HG03175 (cell line): ENCODE measurements at regions not wholly inside any gene's neighbourhood (a gene's known extent, or its start where the extent isn't known, plus 50 kb on each side); places are given as distances from the start of the nearest gene placed in this dataset.
"Not testable (repeated sequence)": the region's sequence is repeated elsewhere in the genome, so short reads cannot be mapped to it uniquely, and the experiment has no call there.

Experiments
- ATAC-seq: cut with Tn5 transposase; IDR thresholded peaks from one replicate; pipeline ENCODE4 v1.9.1; 2021; ENCODE audit warnings: mild to moderate bottlenecking, moderate library complexity; ENCODE audit not compliant: unreplicated experiment

- not testable (repeated sequence) for ATAC-seq
Measured at GRCh38 chr9:113739605-113740507, 136.3 kb upstream of the ZNF618 start.

GRCh38 chr9:113740508-113741500 lies 135.3 kb upstream of the ZNF618 start:
- not testable (repeated sequence) for ATAC-seq

- ATAC-seq: no peak
Measured at GRCh38 chr9:113741886-113742854, 133.9 kb upstream of the ZNF618 start.

- no peak for ATAC-seq
Measured at GRCh38 chr9:113742878-113743277, 133.2 kb upstream of the ZNF618 start.

- ATAC-seq: no peak
Measured at GRCh38 chr9:113746486-113746885, 129.6 kb upstream of the ZNF618 start.

- no peak for ATAC-seq
Measured at GRCh38 chr9:113748135-113748534, 128.0 kb upstream of the ZNF618 start.

- no peak for ATAC-seq
Measured at GRCh38 chr9:113753398-113754119, 122.5 kb upstream of the ZNF618 start.

GRCh38 chr9:113754739-113755138 lies 121.4 kb upstream of the ZNF618 start:
- ATAC-seq: no peak

GRCh38 chr9:113755433-113755832 lies 120.7 kb upstream of the ZNF618 start:
- no peak for ATAC-seq

GRCh38 chr9:113756476-113757192 lies 119.5 kb upstream of the ZNF618 start:
- no peak for ATAC-seq

GRCh38 chr9:113763429-113763828 lies 112.7 kb upstream of the ZNF618 start:
- no peak for ATAC-seq

GRCh38 chr9:113764572-113764971 lies 111.5 kb upstream of the ZNF618 start:
- no peak for ATAC-seq

GRCh38 chr9:113769412-113769811 lies 106.7 kb upstream of the ZNF618 start:
- ATAC-seq: no peak

- ATAC-seq: no peak
Measured at GRCh38 chr9:113770396-113770795, 105.7 kb upstream of the ZNF618 start.

GRCh38 chr9:113771199-113771598 lies 104.9 kb upstream of the ZNF618 start:
- ATAC-seq: no peak

- no peak for ATAC-seq
Measured at GRCh38 chr9:113772121-113772810, 103.8 kb upstream of the ZNF618 start.

- ATAC-seq: no peak
Measured at GRCh38 chr9:113774963-113775362, 101.1 kb upstream of the ZNF618 start.

- no peak for ATAC-seq
Measured at GRCh38 chr9:113775749-113776148, 100.4 kb upstream of the ZNF618 start.
